ENCODE measurements at regions not wholly inside any gene's neighbourhood (a gene's known extent, or its start where the extent isn't known, plus 50 kb on each side); places are given as distances from the start of the nearest gene placed in this dataset.
"Not testable (repeated sequence)": the region's sequence is repeated elsewhere in the genome, so short reads cannot be mapped to it uniquely, and the experiment has no call there.

DNA sequence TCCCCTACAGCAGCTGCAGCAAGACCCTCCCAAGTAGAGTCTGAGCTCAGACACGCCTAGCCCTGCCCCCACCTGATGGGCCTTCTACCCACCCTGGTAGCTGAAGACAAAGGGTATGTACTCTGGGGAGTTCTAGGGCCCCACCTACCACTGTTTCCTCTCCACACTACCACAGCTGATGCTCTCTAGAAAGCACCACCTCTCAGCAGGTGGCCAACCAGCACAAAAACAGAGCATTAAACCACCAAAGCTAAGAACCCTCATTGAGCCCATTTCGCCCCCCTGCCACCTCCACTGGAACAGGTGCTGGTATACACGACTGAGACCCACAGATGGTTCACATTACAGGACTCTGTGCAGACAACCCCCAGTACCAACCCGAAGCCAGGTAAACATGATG is 258.9 kb downstream of the SETD4 start:
- ATAC-seq = no peak
- in situ Hi-C loops (cut with MboI; ENCODE audit: low sequenced_read_pairs in 4 of 4) = loop anchor here in 1 of 4 donors (25.0 kb wide), 1 partner anchor 889 kb away; no protein-coding TSS in a partner anchor
- TF ChIP-seq POLR2A (IDR thresholded peaks at IDR 0.05) = no peak
- TF ChIP-seq, protein P1, sequence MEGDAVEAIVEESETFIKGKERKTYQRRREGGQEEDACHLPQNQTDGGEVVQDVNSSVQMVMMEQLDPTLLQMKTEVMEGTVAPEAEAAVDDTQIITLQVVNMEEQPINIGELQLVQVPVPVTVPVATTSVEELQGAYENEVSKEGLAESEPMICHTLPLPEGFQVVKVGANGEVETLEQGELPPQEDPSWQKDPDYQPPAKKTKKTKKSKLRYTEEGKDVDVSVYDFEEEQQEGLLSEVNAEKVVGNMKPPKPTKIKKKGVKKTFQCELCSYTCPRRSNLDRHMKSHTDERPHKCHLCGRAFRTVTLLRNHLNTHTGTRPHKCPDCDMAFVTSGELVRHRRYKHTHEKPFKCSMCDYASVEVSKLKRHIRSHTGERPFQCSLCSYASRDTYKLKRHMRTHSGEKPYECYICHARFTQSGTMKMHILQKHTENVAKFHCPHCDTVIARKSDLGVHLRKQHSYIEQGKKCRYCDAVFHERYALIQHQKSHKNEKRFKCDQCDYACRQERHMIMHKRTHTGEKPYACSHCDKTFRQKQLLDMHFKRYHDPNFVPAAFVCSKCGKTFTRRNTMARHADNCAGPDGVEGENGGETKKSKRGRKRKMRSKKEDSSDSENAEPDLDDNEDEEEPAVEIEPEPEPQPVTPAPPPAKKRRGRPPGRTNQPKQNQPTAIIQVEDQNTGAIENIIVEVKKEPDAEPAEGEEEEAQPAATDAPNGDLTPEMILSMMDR (IDR thresholded peaks at IDR 0.05 in 4 of 5, conservative IDR thresholded peaks at IDR 0.05 in 1 of 5) = no peak

DNA sequence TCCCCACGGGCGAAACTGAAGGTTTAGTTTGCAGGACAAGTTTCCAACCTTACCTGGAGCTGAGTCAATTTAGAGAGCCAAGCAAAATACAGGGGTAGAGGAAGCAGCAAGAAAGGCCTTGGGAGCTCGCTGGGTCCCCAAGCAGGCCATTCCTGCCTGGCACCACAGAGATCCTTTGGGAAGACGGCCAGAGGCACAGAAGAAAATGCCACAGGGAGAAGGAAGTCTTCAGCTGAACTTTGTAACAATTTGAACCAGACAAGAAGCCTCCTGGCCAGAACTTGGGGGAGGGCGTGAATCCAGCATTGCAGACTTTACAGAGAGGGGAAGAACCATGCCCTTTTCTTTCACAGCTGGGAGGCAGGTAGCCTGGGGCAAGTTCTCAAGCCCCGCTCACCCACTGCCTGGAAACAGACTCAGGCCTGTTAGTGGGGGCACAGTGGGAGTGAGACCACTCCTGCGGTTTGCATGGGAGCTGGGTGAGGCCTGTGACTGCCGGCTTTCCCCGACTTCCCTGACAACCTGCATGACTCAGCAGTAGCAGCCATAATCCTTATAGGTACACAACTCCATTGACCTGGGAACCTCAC is 259.4 kb downstream of the SETD4 start:
- ATAC-seq; H3K36me3 ChIP-seq; H3K27ac ChIP-seq; intact Hi-C loops (cut with DNase I; ENCODE audit: low total_unique reads); H3K4me3 ChIP-seq; H3K4me1 ChIP-seq; H3K27me3 ChIP-seq; H3K9me3 ChIP-seq; DNase-seq: not testable (repeated sequence)
- in situ Hi-C loops (cut with MboI; ENCODE audit: low sequenced_read_pairs in 4 of 4) = loop anchor here in 1 of 4 donors (25.0 kb wide), 1 partner anchor 889 kb away; no protein-coding TSS in a partner anchor

More for the DNA sequence above, 258.9 kb downstream of the SETD4 start:
- no peaks in the 10 kb centered on the region for H3K36me3 ChIP-seq
- no peaks in the 10 kb centered on the region for H3K9me3 ChIP-seq
- H3K4me1 ChIP-seq = no peaks in the 10 kb centered on the region
- H3K27ac ChIP-seq = no peak overlapping the region
- intact Hi-C loops (cut with DNase I; ENCODE audit: low total_unique reads) = no loop called here
- no peak for DNase-seq
- no peaks in the 10 kb centered on the region for H3K27me3 ChIP-seq
- no peak overlapping the region for H3K4me3 ChIP-seq

DNA sequence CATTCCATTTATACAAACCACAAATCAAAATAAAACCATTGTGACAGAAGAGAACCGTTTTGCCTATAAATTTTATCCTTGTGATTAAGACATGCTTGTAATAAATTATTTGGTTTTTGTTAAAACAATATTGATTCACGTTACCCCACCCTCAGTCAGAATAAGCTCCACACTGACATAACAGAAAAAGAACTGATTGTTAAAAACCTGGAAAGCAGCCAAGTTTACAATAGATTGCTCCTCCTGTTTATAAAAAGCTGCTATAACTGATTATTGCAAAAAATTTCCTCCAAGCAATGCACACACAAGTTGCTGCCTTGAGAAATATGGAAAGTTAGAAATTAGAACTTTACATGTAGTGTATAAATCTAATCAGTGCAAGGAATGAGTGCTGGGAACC is 263.5 kb downstream of the SETD4 start:
- TF ChIP-seq, protein P1 (IDR thresholded peaks at IDR 0.05 in 4 of 5, conservative IDR thresholded peaks at IDR 0.05 in 1 of 5) = no peak
- no peak for TF ChIP-seq POLR2A (IDR thresholded peaks at IDR 0.05)
- Histone ChIP-seq H3K9me3 (no peaks in the 10 kb centered on the region), H3K27me3 (no peaks in the 10 kb centered on the region), H3K36me3 (no peaks in the 10 kb centered on the region), H3K4me3 (no peak overlapping the region), H3K4me1 (no peaks in the 10 kb centered on the region), H3K27ac (no peak overlapping the region)
- ATAC-seq = no peak
- in situ Hi-C loops (cut with MboI; ENCODE audit: low sequenced_read_pairs in 4 of 4) (loop anchor here in 1 of 4 donors (25.0 kb wide), 1 partner anchor 110 kb away; no protein-coding TSS in a partner anchor), intact Hi-C loops (cut with DNase I; ENCODE audit: low total_unique reads) (no loop called here)
- DNase-seq = no peak

DNA sequence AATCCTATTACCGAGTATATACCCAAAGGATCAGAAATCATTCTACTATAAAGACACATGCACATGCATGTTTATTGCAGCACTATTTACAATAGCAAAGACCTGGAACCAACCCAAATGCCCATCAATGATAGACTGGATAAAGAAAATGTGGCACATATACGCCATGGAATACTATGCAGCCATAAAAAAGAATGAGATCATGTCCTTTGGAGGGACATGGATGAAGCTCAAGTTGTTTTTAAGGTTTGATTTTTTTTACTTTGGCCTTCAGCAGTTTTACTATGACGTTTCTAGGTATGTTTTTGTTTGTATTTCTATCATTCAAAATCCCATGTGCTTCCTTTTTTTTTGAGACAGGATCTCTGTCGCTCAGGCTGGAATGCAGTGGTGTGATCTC is 265.8 kb downstream of the SETD4 start:
- DNase-seq; H3K4me3 ChIP-seq; intact Hi-C loops (cut with DNase I; ENCODE audit: low total_unique reads); H3K27me3 ChIP-seq; H3K36me3 ChIP-seq; ATAC-seq; H3K9me3 ChIP-seq; H3K4me1 ChIP-seq; H3K27ac ChIP-seq: not testable (repeated sequence)
- in situ Hi-C loops (cut with MboI; ENCODE audit: low sequenced_read_pairs in 4 of 4) = loop anchor here in 1 of 4 donors (25.0 kb wide), 1 partner anchor 107 kb away; no protein-coding TSS in a partner anchor

DNA sequence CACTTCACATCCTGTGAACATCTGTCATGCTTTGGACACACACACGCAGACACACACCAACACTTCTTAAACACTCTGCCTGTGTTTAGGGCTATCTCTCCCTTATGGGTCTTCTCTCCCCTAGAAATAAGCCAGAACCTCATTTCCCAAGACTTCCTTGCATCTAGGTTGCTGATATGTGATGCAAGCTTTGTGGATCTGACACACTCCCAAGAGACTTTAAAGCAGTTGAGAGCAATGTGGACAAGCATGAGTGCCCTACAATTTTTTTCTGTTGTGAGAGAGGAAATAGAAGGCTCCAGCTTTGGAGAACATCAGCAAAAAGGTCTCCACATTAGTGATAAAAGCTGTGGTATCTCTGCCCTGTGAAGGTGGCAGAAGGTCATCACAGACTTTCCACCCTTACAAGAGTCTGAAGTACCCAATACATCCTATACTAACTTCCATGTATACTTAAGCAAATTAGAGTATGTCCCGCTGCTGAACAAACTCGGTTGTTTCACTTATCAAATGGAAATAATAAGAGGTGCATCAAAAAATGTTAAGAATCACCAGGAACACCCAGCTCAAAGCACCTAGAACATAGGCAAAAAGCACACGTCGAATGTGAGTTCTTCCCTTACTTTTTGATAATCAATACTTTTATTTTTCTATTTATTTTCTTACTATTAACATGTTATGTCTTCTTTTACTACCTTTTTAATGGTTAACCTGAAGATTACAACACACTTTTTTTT is 267.6 kb downstream of the SETD4 start:
- no peak for DNase-seq
- H3K4me1 ChIP-seq = no peaks in the 10 kb centered on the region
- intact Hi-C loops (cut with DNase I; ENCODE audit: low total_unique reads) (no loop called here), in situ Hi-C loops (cut with MboI; ENCODE audit: low sequenced_read_pairs in 4 of 4) (loop anchor here in 1 of 4 donors (25.0 kb wide), 1 partner anchor 105 kb away; no protein-coding TSS in a partner anchor)
- no peaks in the 10 kb centered on the region for H3K36me3 ChIP-seq
- H3K4me3 ChIP-seq = no peak overlapping the region
- H3K27me3 ChIP-seq = no peaks in the 10 kb centered on the region
- TF ChIP-seq, protein P1 (IDR thresholded peaks at IDR 0.05 in 4 of 5, conservative IDR thresholded peaks at IDR 0.05 in 1 of 5) = no peak
- TF ChIP-seq POLR2A (IDR thresholded peaks at IDR 0.05) = no peak
- H3K27ac ChIP-seq = no peak overlapping the region
- ATAC-seq = no peak
- no peaks in the 10 kb centered on the region for H3K9me3 ChIP-seq
